ENCODE measurements at regions not wholly inside any gene's neighbourhood (a gene's known extent, or its start where the extent isn't known, plus 50 kb on each side); places are given as distances from the start of the nearest gene placed in this dataset.

DNA sequence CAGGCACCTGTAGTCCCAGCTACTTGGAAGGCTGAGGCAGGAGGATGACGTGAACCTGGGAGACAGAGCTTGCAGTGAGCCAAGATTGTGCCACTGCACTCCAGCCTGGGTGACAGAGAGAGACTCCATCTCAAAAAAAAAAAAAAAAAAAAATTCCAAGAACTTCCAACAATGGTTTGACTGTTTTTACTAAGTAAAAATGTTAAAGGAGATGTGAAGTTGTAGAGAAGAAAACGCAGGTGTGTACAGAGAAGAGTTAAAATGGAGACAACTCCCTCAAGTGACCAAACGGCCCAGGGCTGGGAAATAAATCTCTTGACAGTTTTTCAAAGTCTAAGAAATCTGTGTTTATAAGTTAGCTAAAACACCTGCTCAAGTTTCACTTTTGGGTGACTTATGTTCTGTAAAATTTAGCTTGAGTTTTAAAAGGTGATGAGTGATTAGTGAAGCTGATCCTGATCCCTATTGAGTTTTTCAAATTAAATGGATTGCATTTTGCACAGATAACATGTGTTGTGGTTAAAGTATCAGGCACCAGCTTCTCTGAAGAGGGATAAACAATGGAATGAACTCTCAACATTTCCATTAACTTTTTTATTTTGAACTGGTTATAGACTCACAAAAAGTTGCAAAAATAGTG lies 255.2 kb upstream of the CD180 start:
- FAIRE-seq, result no peak
- TF ChIP-seq POLR2A (IDR thresholded peaks at IDR 0.05; ENCODE audit: low read depth, low read length) (no peak), POLR2AphosphoS5 (IDR thresholded peaks at IDR 0.05; ENCODE audit: low read depth, low read length) (no peak), PAX5 (IDR thresholded peaks at IDR 0.05; ENCODE audit: insufficient read depth, low read length, severe bottlenecking) (no peak), SPI1 (IDR thresholded peaks at IDR 0.05; ENCODE audit: low read depth, low read length) (no peak), TAF1 (IDR thresholded peaks at IDR 0.05; ENCODE audit: low read depth, low read length) (no peak), POU2F2 (IDR thresholded peaks at IDR 0.05; ENCODE audit: low read depth, low read length) (no peak)
- no peak for DNase-seq (ENCODE audit: insufficient read length, low spot score)

DNA sequence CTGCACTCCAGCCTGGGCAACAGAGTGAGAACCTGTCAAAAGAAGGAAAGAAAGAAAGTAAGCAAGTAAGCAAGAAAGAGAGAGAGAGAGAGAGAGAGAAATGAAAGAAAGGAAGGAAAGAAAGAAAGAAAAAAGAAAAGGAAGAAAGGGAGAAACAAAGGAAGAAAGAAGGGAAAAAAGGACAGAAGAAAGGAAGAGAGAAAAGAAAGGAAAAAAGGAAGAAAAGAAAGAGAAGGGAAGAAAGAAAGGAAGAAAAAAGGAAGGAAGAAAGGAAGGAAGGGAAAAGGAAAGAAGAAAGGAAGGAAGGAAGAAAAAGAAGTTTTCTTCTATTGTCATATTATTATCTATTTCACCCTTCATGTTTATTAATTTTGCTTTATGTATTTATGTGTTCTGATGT lies 251.1 kb upstream of the CD180 start:
- no peak for FAIRE-seq
- TF ChIP-seq SPI1 (IDR thresholded peaks at IDR 0.05; ENCODE audit: low read depth, low read length) (no peak), PAX5 (IDR thresholded peaks at IDR 0.05; ENCODE audit: insufficient read depth, low read length, severe bottlenecking) (no peak)
- no peak for DNase-seq (ENCODE audit: insufficient read length, low spot score)

DNA sequence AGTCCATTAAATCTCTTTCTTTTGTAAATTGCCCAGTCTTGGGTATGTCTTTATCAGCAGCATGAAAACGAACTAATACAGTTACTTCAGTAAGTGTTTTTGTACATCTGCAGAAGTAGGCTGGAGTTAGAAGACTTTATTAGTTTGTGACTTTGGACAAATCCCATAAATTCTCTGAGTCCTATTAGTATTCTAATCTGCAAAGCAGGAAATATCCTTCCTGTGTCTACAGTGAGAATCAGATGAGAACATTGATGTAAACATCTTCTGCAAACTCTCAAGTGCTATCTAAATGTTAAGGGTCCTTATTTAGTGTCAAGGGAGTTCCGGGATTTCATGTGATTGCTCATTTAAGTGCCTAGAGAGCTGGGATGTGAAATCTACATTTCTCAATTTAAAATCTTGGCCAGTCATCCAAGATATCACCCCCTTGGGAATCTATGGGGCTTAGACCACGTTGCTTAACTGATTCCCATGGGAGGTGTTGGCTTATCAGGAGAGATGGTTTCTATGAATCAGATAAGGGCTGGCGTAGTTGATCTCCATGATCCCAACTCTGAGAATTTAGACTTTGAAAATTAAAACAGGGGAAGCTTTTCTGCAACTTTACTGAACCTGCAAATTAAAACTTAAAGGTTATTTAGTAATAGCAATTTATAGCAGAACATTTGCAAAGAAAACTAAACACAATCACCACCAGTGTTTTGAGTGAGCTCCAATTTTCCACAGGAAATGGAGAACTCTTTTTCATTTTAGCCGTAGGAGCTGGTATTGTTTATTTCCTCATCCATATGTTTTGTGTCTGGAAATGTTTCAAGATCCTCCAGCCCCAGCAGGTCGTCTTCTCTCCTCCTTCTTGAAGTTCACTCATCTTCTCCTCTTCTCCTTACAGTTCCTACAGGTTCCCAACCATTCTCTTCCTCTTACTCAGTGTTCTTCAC lies 241.6 kb upstream of the CD180 start:
- TF ChIP-seq SPI1 (IDR thresholded peaks at IDR 0.05; ENCODE audit: low read depth, low read length) (no peak), POLR2A (IDR thresholded peaks at IDR 0.05; ENCODE audit: low read depth, low read length) (no peak), TAF1 (IDR thresholded peaks at IDR 0.05; ENCODE audit: low read depth, low read length) (no peak), PAX5 (IDR thresholded peaks at IDR 0.05; ENCODE audit: insufficient read depth, low read length, severe bottlenecking) (no peak), POU2F2 (IDR thresholded peaks at IDR 0.05; ENCODE audit: low read depth, low read length) (no peak), POLR2AphosphoS5 (IDR thresholded peaks at IDR 0.05; ENCODE audit: low read depth, low read length) (no peak)
- no peak for DNase-seq (ENCODE audit: insufficient read length, low spot score)
- FAIRE-seq, result no peak

DNA sequence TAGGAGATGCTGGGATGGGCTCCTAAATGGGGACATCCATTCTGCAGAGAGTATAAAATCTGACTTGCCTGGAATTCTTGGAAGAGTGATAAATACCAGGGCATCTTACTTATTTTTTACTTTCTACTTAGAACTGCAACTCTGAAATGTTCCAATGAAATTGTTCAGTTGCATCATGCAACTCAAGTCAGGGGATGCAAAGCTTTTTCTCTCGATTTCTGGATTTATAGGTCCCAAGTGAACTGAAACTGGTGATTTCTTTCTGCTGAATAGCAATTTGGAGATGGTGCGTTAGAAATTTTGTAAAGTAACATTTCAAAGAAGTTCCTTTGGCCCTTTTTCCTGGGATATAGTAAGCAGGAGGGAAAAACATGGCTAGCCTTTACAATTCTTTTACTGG lies 238.4 kb upstream of the CD180 start:
- TF ChIP-seq PAX5 (IDR thresholded peaks at IDR 0.05; ENCODE audit: insufficient read depth, low read length, severe bottlenecking) (no peak), TAF1 (IDR thresholded peaks at IDR 0.05; ENCODE audit: low read depth, low read length) (no peak), POU2F2 (IDR thresholded peaks at IDR 0.05; ENCODE audit: low read depth, low read length) (no peak), POLR2AphosphoS5 (IDR thresholded peaks at IDR 0.05; ENCODE audit: low read depth, low read length) (no peak), POLR2A (IDR thresholded peaks at IDR 0.05; ENCODE audit: low read depth, low read length) (no peak), SPI1 (IDR thresholded peaks at IDR 0.05; ENCODE audit: low read depth, low read length) (no peak)
- DNase-seq (ENCODE audit: insufficient read length, low spot score), result no peak
- FAIRE-seq, result no peak

DNA sequence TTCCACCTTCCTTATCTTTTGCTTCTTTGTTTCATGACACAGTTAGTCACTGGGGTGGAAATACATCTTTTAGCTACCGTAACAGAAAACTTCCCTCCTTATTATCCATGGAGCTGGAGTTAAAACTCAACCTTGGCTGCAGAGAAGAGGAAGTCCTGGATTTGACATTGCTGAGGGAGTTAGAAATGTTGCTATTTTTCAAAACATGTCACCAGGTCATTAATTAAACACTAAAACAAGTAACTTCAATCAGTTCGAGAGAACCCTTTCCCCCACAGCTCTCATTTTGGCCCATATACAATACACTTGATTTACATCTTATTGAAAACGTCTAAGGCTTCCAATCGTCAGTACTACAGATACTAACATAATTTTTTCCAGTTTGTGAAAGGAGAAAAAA lies 237.9 kb upstream of the CD180 start:
- TF ChIP-seq POU2F2 (IDR thresholded peaks at IDR 0.05; ENCODE audit: low read depth, low read length) (no peak), SPI1 (IDR thresholded peaks at IDR 0.05; ENCODE audit: low read depth, low read length) (no peak), POLR2A (IDR thresholded peaks at IDR 0.05; ENCODE audit: low read depth, low read length) (no peak), PAX5 (IDR thresholded peaks at IDR 0.05; ENCODE audit: insufficient read depth, low read length, severe bottlenecking) (no peak), TAF1 (IDR thresholded peaks at IDR 0.05; ENCODE audit: low read depth, low read length) (no peak), POLR2AphosphoS5 (IDR thresholded peaks at IDR 0.05; ENCODE audit: low read depth, low read length) (no peak)
- FAIRE-seq (no peak), DNase-seq (ENCODE audit: insufficient read length, low spot score) (no peak)

- FAIRE-seq, result no peak
- TF ChIP-seq POLR2AphosphoS5 (IDR thresholded peaks at IDR 0.05; ENCODE audit: low read depth, low read length) (no peak), POU2F2 (IDR thresholded peaks at IDR 0.05; ENCODE audit: low read depth, low read length) (no peak), POLR2A (IDR thresholded peaks at IDR 0.05; ENCODE audit: low read depth, low read length) (no peak), PAX5 (IDR thresholded peaks at IDR 0.05; ENCODE audit: insufficient read depth, low read length, severe bottlenecking) (no peak), SPI1 (IDR thresholded peaks at IDR 0.05; ENCODE audit: low read depth, low read length) (no peak), TAF1 (IDR thresholded peaks at IDR 0.05; ENCODE audit: low read depth, low read length) (no peak)
- no peak for DNase-seq (ENCODE audit: insufficient read length, low spot score)
These were observed 236.0 kb upstream of the CD180 start for GRCh38 chr5:67432606-67433005.

- no peak for FAIRE-seq
- TF ChIP-seq POLR2AphosphoS5 (IDR thresholded peaks at IDR 0.05; ENCODE audit: low read depth, low read length) (no peak), TAF1 (IDR thresholded peaks at IDR 0.05; ENCODE audit: low read depth, low read length) (no peak), SPI1 (IDR thresholded peaks at IDR 0.05; ENCODE audit: low read depth, low read length) (no peak), PAX5 (IDR thresholded peaks at IDR 0.05; ENCODE audit: insufficient read depth, low read length, severe bottlenecking) (no peak), POU2F2 (IDR thresholded peaks at IDR 0.05; ENCODE audit: low read depth, low read length) (no peak), POLR2A (IDR thresholded peaks at IDR 0.05; ENCODE audit: low read depth, low read length) (no peak)
- no peak for DNase-seq (ENCODE audit: insufficient read length, low spot score)
These were observed 234.6 kb upstream of the CD180 start for GRCh38 chr5:67431191-67431590.

DNA sequence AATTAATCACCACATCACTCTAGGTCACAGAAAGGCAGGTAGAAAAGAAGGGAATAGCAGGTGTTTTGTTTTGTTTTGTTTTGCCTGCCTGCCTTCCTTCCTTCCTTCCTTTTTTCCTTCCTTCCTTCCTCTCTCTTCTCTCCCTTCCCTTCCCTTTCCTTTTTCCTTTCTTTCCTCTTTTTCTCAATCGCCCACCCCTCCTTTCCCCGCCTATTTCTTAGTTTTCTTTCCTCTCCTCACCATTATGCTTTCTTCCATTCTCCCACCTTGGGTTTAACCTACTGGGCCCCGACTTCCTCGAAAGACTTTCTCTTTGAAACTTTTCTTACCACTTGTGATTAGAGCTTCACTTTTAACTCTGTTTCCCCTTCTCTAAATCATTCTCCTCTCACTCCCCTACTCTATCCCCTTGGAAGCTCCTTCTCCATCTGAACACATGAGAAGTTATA lies 231.3 kb upstream of the CD180 start:
- TF ChIP-seq POLR2A (IDR thresholded peaks at IDR 0.05; ENCODE audit: low read depth, low read length) (no peak), POLR2AphosphoS5 (IDR thresholded peaks at IDR 0.05; ENCODE audit: low read depth, low read length) (no peak), TAF1 (IDR thresholded peaks at IDR 0.05; ENCODE audit: low read depth, low read length) (no peak), POU2F2 (IDR thresholded peaks at IDR 0.05; ENCODE audit: low read depth, low read length) (no peak), SPI1 (IDR thresholded peaks at IDR 0.05; ENCODE audit: low read depth, low read length) (no peak), PAX5 (IDR thresholded peaks at IDR 0.05; ENCODE audit: insufficient read depth, low read length, severe bottlenecking) (no peak)
- FAIRE-seq, result no peak
- DNase-seq (ENCODE audit: insufficient read length, low spot score), result no peak
